ENCODE measurements at regions not wholly inside any gene's neighbourhood (a gene's known extent, or its start where the extent isn't known, plus 50 kb on each side); places are given as distances from the start of the nearest gene placed in this dataset.

DNA sequence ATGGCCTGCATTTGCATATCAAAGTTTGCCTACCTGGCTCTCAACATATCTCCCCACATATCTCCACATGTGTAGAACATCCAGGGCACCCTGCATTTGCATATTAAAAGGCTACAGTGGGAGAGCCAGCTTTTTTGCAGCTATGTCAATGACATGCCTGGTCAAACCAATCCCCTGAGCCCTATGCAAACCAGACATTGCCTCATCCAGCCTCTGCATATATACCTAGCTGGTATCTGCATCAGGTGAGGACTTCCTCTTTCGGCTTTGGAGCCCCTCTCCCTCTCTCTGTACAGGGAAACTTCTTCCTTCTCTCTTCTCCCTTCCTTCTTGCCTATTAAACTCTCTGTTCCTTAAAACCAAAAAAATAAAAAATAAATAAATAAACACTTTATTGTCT is 142.7 kb upstream of the STEAP4 start:
- intact Hi-C loops (cut with micrococcal nuclease; ENCODE audit: unreplicated experiment) = no loop called here
- no peak overlapping the region for H3K4me3 Mint-ChIP-seq (ENCODE audit: unreplicated experiment)
- CTCF ChIA-PET = no interaction called here
- no peaks in the 10 kb centered on the region for H3K4me1 Mint-ChIP-seq (ENCODE audit: low read depth, unreplicated experiment)
- no peaks in the 10 kb centered on the region for H3K9me3 Mint-ChIP-seq (ENCODE audit: unreplicated experiment)
- no peaks in the 10 kb centered on the region for H3K36me3 Mint-ChIP-seq (ENCODE audit: insufficient read depth, unreplicated experiment)
- H3K27me3 ChIP-seq (replicated peaks; ENCODE audit: control insufficient read depth, insufficient read depth, low read length) = no peaks in the 10 kb centered on the region
- no peaks in the 10 kb centered on the region for H3K9me3 ChIP-seq
- no peaks in the 10 kb centered on the region for H3K36me3 ChIP-seq (ENCODE audit: control insufficient read depth, insufficient read depth, low read length)
- TF ChIP-seq CTCF (IDR thresholded peaks at IDR 0.05; ENCODE audit: insufficient read depth in 1 of 2, low read depth in 1 of 2, low read length in 1 of 2, severe bottlenecking in 1 of 2, unreplicated experiment in 1 of 2) = no peak
- no peak overlapping the region for H3K4me3 ChIP-seq (ENCODE audit: low read depth, low read length)
- POLR2A ChIA-PET = no interaction called here
- DNase-seq = no peak
- BruUV-seq (replicated peaks) = no TSS peak
- H3K27ac Mint-ChIP-seq (ENCODE audit: unreplicated experiment) = no peak overlapping the region
- peaks cover 4% of the 10 kb centered on the region for H3K27me3 Mint-ChIP-seq (ENCODE audit: insufficient read depth, unreplicated experiment)
- H3K4me1 ChIP-seq = no peaks in the 10 kb centered on the region

DNA sequence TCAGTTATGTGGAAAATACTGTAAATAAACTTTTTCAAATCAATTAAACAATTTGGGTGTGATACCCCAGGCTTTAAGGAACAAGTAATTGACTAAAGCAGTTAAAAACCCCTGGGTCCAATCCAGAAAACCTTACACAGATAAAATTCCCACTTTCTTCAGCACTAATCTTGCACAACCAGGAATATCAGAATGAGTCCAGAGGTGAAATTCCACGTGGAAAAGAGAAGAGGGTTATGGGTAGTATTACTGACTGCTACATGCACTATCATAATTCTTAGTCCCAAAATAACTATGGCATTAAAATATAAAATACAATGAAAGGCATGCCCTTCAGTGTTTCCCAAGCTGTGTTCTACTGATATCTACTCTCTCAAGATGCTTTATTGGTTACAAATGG is 135.7 kb upstream of the STEAP4 start:
- TF ChIP-seq CTCF (IDR thresholded peaks at IDR 0.05; ENCODE audit: insufficient read depth in 1 of 2, low read depth in 1 of 2, low read length in 1 of 2, severe bottlenecking in 1 of 2, unreplicated experiment in 1 of 2) = no peak
- Histone ChIP-seq H3K9me3 (no peaks in the 10 kb centered on the region), H3K4me3 (ENCODE audit: low read depth, low read length) (no peak overlapping the region), H3K27me3 (replicated peaks; ENCODE audit: control insufficient read depth, insufficient read depth, low read length) (no peaks in the 10 kb centered on the region), H3K36me3 (ENCODE audit: control insufficient read depth, insufficient read depth, low read length) (no peaks in the 10 kb centered on the region), H3K4me1 (no peaks in the 10 kb centered on the region)
- no peak overlapping the region for H3K27ac Mint-ChIP-seq (ENCODE audit: unreplicated experiment)
- ChIA-PET CTCF (no interaction called here), POLR2A (no interaction called here)
- no peak for DNase-seq
- intact Hi-C loops (cut with micrococcal nuclease; ENCODE audit: unreplicated experiment) = no loop called here
- BruUV-seq (replicated peaks) = no TSS peak
- no peaks in the 10 kb centered on the region for H3K4me1 Mint-ChIP-seq (ENCODE audit: low read depth, unreplicated experiment)
- H3K27me3 Mint-ChIP-seq (ENCODE audit: insufficient read depth, unreplicated experiment) = peaks cover 4% of the 10 kb centered on the region
- no peaks in the 10 kb centered on the region for H3K9me3 Mint-ChIP-seq (ENCODE audit: unreplicated experiment)
- no peak overlapping the region for H3K4me3 Mint-ChIP-seq (ENCODE audit: unreplicated experiment)
- no peaks in the 10 kb centered on the region for H3K36me3 Mint-ChIP-seq (ENCODE audit: insufficient read depth, unreplicated experiment)

DNA sequence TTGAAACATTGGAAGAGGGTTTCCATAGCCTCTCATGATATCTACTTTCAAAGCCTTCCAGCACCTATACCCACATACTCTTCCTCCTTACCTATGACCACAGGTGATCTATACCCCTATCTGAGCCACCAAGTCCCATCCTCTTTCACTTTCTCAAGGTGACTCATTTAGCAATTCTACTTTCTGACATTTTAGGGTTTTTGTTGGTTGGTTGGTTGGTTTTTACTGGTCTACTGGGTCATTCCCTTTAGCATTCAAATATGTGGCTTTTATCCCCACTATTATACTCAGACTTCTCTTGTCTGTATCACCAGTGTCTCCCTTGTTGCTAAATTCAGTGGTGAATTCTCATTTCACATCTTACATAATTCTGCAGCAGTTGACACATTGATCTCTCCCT is 130.4 kb upstream of the STEAP4 start:
- no peaks in the 10 kb centered on the region for H3K9me3 Mint-ChIP-seq (ENCODE audit: unreplicated experiment)
- Histone ChIP-seq H3K36me3 (ENCODE audit: control insufficient read depth, insufficient read depth, low read length) (no peaks in the 10 kb centered on the region), H3K4me1 (no peaks in the 10 kb centered on the region), H3K9me3 (no peaks in the 10 kb centered on the region), H3K4me3 (ENCODE audit: low read depth, low read length) (no peak overlapping the region), H3K27me3 (replicated peaks; ENCODE audit: control insufficient read depth, insufficient read depth, low read length) (no peaks in the 10 kb centered on the region)
- intact Hi-C loops (cut with micrococcal nuclease; ENCODE audit: unreplicated experiment) = no loop called here
- DNase-seq = no peak
- no peak for TF ChIP-seq CTCF (IDR thresholded peaks at IDR 0.05; ENCODE audit: insufficient read depth in 1 of 2, low read depth in 1 of 2, low read length in 1 of 2, severe bottlenecking in 1 of 2, unreplicated experiment in 1 of 2)
- no peak overlapping the region for H3K27ac Mint-ChIP-seq (ENCODE audit: unreplicated experiment)
- H3K4me1 Mint-ChIP-seq (ENCODE audit: low read depth, unreplicated experiment) = no peaks in the 10 kb centered on the region
- no peak overlapping the region for H3K4me3 Mint-ChIP-seq (ENCODE audit: unreplicated experiment)
- POLR2A ChIA-PET = no interaction called here
- BruUV-seq (replicated peaks) = no TSS peak
- H3K27me3 Mint-ChIP-seq (ENCODE audit: insufficient read depth, unreplicated experiment) = peaks cover 2% of the 10 kb centered on the region
- H3K36me3 Mint-ChIP-seq (ENCODE audit: insufficient read depth, unreplicated experiment) = no peaks in the 10 kb centered on the region
- CTCF ChIA-PET = no interaction called here
